Kidney epithelial cell (primary cell): ENCODE measurements at regions not wholly inside any gene's neighbourhood (a gene's known extent, or its start where the extent isn't known, plus 50 kb on each side); places are given as distances from the start of the nearest gene placed in this dataset.

Experiments
- DNase-seq: peaks from one replicate; pipeline ENCODE4 v3.0.0-alpha.2; 2010; ENCODE audit warnings: low read depth
- H3K27me3 ChIP-seq: 2 replicates; pipeline ENCODE4 v1.6.0; 2011; ENCODE audit warnings: low read length; ENCODE audit not compliant: control insufficient read depth, insufficient read depth
- H3K36me3 ChIP-seq: 2 replicates; pipeline ENCODE4 v1.5.1; 2011; ENCODE audit warnings: low read length; ENCODE audit not compliant: control insufficient read depth, insufficient read depth
- H3K4me3 ChIP-seq: 2 replicates; pipeline ENCODE4 v1.5.1; 2011; ENCODE audit warnings: low read depth, mild to moderate bottlenecking, control low read depth, low read length
- TF ChIP-seq, protein P1 (sequence below): IDR thresholded peaks from 2 replicates; pipeline ENCODE4 v1.5.1; 2011; ENCODE audit warnings: mild to moderate bottlenecking, moderate library complexity, low read length, control low read depth, inconsistent platforms; ENCODE audit not compliant: insufficient read depth, poor library complexity, severe bottlenecking

DNA sequence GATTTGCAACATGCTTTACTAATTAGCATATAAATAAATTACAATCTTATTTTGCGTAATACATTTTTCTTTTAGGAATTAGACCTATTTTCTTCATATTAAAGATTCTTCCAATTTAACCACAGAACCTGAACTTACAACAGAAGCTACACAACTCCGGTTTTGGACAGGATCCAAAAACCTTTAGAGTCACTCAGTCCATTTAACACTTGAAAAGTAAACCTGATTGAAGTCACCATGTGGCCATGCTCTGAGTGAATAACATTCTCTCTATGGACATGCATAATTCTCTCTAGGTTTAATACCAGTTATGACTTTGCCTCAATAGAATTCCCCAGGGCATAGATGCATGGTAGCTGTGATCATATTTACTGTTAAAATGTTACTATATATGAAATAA is 751.0 kb downstream of the VGLL3 start:
- H3K36me3 ChIP-seq = no peaks in the 10 kb centered on the region
- TF ChIP-seq, protein P1, sequence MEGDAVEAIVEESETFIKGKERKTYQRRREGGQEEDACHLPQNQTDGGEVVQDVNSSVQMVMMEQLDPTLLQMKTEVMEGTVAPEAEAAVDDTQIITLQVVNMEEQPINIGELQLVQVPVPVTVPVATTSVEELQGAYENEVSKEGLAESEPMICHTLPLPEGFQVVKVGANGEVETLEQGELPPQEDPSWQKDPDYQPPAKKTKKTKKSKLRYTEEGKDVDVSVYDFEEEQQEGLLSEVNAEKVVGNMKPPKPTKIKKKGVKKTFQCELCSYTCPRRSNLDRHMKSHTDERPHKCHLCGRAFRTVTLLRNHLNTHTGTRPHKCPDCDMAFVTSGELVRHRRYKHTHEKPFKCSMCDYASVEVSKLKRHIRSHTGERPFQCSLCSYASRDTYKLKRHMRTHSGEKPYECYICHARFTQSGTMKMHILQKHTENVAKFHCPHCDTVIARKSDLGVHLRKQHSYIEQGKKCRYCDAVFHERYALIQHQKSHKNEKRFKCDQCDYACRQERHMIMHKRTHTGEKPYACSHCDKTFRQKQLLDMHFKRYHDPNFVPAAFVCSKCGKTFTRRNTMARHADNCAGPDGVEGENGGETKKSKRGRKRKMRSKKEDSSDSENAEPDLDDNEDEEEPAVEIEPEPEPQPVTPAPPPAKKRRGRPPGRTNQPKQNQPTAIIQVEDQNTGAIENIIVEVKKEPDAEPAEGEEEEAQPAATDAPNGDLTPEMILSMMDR = no peak
- H3K4me3 ChIP-seq = no peak overlapping the region
- no peaks in the 10 kb centered on the region for H3K27me3 ChIP-seq
- DNase-seq = no peak

DNA sequence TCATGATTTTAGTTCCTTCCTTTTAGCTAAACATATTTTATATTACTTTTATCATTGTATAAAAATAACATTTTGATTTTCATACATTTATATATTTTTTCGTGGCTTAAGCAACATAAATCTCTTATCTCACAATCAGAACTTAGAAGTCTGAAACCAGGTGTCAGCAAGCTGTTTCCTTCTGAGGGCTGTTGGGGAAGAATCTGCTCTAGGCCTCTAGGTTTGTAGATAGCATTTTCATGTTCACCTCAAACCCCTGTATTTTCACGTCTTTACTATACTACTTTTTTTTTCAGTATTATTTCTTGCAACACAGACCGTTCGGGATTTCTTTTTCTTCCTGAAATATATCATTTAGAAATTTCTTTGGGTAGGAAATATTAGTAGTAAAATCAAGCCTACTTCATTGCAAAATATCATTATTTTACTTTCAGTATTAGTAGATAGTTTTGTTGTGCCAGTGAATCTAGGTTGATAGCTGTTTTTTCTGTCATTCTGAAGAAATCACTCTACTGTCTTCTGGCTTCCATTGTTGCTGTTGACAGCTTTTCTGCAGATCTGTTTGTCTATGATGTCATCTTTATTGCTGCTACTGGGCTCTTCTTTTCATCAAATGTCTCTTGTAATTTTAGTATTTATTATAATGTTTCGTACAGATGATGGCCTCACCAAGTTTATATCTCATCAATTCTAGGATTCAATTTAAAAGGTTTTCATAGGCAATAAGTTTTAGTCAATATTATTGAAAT is 756.3 kb downstream of the VGLL3 start:
- Histone ChIP-seq H3K27me3 (no peaks in the 10 kb centered on the region), H3K4me3 (no peak overlapping the region), H3K36me3 (no peaks in the 10 kb centered on the region)
- TF ChIP-seq, protein P1 = no peak
- DNase-seq = no peak

DNA sequence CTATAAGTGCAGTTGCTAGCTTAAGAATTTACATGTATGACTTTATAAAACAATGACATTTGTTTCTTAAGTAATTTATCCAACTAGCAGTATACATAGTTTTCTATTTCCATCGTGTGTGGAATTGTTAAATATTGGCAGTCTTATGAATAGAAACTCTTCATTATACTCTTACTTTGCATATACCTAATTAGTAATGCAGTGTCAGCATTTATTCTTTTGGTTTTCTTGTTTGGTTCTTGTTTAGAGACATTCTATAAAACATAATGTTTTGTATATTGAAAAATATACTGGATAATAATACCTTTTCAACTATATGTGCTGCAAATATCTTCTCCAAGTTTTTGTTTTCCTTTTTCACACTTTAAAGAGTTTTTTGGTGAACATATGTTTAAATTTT is 760.2 kb downstream of the VGLL3 start:
- no peak for DNase-seq
- Histone ChIP-seq H3K27me3 (no peaks in the 10 kb centered on the region), H3K36me3 (no peaks in the 10 kb centered on the region), H3K4me3 (no peak overlapping the region)
- TF ChIP-seq, protein P1 = no peak

DNA sequence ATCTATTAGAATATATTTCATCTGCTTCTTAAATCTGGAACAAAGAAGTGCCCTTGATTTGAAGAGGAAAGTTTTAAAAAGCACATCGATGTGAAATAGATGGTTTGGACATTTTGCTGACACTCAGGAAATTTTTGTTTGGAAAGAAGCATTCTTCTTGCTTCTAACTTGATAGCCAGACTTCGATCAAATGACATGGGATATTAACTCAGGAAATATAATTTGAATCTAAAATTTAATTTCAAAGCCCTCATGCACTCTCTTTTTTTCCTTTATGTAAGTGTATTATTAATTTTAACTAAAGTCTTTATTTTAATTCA is 761.2 kb downstream of the VGLL3 start:
- Histone ChIP-seq H3K27me3 (no peaks in the 10 kb centered on the region), H3K4me3 (no peak overlapping the region), H3K36me3 (no peaks in the 10 kb centered on the region)
- TF ChIP-seq, protein P1 = no peak
- no peak for DNase-seq

DNA sequence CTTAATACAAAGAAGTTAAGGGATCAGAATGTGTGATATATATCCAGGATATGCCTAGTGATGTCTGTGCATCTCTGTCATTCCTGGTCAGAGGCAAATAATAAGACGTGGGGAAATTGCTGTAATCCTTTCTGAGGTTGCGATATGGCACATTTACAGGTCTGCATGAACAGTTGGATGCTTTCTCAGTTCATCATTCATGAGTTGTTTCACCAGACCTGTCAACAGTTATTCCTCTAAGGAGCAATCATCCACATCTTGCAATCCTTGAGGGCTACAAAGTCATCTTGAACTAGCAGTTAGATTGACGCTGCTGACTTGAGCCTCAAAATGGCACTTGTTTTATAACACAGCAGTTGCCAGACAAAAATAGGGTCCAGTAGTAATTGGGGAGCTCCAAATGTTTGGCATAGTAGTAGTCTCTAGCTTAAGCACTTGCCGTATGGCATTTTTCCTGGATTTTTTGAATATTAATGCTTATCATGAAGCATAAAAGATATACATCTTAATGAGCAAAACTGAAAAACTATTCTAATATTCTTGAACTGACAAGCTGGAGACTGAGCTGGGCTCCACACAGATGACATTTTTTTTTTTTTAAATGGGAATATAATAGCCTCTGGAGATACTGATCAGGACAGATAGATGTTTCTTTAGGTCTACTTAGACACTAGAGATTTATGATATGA is 761.7 kb downstream of the VGLL3 start:
- no peak for DNase-seq
- Histone ChIP-seq H3K36me3 (no peaks in the 10 kb centered on the region), H3K27me3 (no peaks in the 10 kb centered on the region), H3K4me3 (no peak overlapping the region)
- TF ChIP-seq, protein P1 = no peak
